GM21825 (cell line): ENCODE measurements at regions not wholly inside any gene's neighbourhood (a gene's known extent, or its start where the extent isn't known, plus 50 kb on each side); places are given as distances from the start of the nearest gene placed in this dataset.

Experiments
- ATAC-seq: cut with Tn5 transposase; IDR thresholded peaks from one replicate; pipeline ENCODE4 v1.9.1; 2021; ENCODE audit warnings: mild to moderate bottlenecking, moderate library complexity; ENCODE audit not compliant: unreplicated experiment

DNA sequence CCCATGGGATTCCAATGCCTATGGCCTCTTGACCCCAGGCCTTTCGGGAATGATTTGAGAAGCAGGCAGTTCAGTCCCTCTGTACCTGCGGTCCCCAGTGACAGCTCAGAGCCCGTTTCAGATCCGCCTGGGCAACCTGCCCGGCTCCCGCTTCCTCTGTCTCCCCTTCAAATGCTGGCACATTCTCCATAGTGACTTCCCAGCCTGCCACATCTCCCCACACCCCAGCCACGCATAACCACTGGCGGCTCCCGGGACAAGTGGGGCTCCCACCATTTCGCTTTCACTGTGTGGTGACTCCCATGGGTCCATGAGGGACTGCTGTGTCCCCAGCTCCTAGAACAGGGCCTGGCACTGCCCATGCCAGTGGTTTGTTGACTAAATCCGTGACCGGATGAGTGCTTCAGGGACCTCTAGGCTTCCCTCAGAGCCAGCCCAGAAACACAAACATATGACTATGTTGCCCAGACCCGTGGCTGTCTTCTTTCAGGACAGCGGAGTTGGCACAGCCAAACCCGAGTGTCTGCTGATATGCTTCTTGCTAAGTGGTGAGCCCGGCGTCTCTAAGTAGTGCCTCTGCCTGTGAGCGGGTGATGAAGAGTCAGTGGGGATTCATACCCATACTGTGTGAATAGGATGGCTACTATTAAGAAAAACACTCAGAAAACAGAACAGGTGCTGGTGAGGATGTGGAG, 91.2 kb downstream of the GLI2 start:
- no peak for ATAC-seq

DNA sequence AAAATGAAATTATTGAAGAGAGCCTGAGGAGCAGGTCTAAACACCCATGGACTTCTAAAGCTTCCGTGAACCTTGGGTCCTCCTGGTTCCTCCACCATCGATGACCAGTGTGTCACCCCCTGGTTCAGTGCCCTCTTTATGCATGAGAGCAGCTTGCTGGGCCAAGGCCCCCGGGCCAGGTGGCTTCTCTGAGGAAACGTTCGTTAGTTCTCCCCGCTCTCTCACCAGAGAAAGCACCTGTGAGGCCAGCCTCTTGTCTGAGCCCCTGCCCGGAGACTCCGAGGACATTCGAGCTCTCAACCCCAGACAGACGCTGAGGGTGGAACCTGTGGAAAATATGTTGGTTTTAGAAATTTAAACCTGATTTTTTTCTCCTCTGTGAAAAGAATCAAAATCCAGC, 92.4 kb downstream of the GLI2 start:
- ATAC-seq, result no peak

DNA sequence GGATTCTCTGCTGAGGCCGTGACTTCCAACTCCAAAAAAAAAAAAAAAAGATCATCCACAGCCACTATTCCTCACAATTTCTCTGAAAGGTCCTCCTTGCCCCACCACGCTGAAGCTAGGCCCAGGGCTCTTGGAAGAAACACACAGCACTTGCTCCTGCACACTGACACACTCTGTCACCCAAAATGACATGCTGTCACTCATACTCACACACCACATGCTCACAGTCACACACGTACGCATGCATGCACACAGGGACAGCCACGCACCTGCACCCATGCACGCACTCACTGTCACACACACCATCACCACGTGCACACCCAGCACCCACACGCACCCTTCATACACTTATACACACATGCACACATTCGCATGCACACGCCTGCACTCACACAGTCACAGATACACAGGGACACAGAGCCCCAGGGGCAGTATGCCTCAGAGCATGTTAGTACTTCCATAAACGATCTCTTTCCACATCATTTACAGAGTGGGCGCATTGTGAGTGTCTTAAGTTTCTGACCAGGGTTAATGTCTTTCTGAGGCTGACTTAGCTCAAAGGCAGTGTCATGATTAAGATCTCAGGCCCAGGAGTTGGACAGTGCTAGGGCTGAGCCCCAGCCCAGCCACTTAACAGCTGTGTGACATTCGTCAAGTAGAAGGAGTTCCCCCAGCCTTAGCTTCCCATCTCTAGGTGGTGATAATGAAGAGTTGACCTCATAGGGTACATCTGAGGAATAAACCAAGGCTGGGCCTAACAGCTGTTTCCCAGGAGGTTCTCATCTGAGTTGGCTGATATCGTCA, 93.4 kb downstream of the GLI2 start:
- ATAC-seq, result no peak

DNA sequence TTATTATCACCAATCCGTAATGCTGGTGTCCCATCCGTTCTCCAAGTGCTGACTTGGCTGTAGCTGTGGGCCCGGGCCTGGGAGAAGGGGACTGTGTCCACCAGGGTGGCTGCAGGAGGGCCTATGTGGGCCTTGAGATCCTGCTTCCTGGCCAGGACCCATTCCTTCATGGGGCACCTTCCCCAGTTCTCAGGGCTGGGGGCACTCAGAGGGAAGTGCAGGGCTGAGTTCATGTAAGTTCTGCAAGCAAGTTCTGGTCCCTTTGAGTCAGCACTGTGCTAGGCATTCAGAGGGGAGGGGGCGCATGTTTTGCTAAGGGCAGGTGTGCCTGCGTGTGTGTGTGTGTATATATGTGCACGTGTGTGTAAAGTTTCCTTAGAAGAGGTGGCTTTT, 94.0 kb downstream of the GLI2 start:
- no peak for ATAC-seq

DNA sequence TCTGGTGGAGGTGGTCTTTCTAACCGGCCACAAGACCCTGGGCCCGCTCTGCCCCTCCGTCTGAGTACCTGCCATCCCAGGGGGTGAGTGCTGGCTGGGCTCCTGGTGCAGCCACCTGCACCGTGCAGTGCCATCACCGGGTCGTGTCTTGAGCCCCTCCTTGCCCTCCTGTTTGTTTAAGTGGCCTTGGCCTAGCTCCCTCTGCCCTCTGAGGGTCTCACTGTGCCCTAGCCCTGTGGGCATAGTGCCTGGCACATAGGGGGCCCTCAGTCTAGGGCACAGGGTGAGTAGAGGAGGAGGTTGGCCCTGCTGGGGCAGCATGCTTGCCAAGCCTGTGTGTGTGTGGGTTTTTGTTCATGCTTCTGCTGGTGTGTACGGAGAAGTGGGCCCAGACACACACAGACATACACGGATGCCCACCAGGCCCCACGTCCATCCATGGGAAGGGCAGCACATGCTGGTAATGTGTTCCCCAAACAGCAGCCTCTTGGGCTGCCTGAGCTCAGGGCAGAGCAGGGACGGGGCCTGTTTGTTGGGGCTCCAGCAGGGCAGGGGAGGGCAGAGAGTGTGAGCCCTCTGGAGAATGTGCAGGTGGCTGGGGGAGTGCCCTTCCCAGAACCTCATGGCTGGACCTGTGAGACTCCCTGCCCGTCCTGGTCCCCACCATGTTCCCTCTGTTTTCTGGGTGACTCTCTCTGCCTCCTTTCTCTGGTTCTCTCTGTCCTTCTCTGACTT, 94.6 kb downstream of the GLI2 start:
- ATAC-seq, result no peak

DNA sequence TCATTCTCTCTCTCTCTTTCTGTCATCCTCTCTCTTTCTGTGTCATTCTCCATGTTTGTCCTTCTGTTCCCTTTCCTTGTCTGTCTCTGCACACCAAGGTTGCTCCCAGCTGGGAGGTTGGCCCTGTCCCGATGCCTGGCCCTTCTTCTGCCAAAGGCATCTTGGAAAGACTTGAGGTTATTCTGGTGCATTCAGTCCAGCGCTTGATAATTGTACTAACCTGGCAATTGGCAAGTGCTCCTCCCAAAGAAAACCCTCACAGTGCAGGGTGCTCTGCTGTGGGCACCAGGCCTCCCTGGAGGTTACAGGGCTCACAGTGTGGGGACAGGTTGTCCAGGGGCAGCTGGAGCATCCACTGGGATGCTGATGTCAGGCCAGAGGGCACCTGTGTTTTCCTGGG, 95.4 kb downstream of the GLI2 start:
- ATAC-seq, result no peak

DNA sequence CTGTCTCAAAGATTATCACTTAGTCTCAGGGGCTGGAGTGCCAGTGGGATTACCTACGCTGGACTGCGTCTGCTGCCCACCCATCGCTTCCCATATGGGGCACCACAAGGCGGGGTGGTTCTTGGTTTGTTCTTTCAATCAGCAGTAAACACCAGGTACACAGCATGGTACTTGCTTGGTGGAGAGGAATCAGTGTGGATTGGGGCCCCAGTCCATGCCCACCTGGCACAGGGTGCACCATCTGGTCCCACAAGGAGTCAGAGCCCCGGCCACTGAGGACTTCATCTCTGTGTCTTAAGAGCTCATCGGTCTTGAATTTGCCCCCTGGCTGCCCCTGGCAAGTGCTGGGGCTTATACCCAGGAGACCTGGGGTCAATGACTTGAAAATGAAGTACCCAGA, 96.2 kb downstream of the GLI2 start:
- no peak for ATAC-seq

DNA sequence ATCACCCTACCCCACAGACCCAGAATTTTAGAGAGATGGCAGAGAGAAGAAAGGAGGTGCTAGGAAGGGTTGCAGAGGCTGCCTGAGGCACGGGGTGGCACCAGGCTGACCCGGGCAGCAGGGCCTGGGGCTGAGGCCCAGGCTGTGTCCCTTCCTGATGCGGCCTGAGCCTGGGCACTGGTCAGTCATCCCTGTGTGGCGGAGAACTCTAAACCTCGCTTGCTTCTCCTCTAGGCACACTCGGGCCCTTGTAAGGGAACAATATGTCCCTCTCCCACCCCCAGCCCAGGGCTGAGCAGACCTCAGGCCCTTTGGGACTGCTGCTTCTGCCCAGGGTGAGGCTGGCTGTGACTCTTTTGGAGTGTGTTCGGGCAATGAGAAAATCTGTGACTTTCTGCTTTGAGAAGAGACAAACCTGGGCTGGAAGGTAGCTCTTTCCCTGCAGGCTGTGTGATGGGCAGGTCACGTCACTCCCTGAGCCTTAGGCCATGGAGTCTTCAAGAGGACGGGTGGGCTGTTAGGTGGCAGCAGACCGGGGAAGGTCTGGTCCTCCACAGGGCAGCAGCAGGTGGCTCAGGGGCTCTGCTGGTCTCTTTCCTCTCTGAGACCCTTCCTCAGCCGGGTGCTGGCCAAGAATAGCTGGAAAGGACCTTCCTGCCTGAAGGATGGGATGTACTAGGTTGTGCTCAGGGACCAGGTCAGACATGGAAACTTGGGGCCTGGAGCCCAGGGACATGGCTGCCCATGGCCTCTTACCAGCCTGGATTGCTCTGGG, 96.8 kb downstream of the GLI2 start:
- ATAC-seq, result no peak

DNA sequence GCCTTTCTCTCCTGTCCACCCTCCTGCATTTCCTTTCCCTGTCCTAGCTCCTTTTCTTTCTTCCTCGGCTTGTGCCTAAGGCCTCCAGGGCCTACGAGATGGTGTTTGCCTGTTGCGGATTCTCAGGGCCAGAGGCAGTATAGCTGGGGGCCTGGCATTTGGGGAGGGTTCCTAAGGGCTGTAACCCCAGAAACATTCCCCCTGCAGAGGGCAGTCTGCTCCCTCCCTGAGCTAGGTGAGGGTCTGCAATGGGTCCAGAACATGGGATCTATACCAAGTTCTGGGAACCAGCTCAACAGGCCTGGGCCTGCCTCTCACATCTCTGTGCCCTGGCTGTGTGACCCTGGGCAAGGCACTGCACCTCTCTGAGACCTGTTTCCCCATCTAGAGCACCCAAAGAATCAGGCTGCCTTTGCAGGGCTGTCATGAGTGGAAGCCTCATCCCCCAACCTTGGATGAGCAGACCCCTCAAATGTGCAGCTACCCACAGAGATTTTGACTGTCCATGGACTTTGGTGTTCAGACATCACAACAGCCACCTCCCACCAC, 97.5 kb downstream of the GLI2 start:
- ATAC-seq, result no peak

DNA sequence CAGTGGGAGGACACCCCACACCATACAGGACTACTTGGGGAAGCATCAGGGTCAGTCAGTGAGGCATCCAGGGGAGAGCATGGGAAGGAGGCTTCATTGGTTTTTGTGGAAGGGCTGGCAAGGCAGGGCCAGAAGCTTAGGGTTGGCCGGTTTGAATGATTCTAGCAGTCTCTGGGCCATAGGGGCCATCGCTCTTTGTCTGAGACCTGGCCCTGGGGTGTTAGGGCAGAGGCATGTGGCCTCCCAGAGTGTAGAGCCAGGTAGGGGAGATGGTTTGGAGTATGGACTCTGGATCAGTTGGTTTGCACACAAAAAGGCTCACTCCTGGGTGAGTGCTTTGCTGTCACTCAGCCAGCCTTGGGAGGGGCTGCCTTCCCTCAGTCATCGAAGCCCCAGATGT, 98.5 kb downstream of the GLI2 start:
- no peak for ATAC-seq

DNA sequence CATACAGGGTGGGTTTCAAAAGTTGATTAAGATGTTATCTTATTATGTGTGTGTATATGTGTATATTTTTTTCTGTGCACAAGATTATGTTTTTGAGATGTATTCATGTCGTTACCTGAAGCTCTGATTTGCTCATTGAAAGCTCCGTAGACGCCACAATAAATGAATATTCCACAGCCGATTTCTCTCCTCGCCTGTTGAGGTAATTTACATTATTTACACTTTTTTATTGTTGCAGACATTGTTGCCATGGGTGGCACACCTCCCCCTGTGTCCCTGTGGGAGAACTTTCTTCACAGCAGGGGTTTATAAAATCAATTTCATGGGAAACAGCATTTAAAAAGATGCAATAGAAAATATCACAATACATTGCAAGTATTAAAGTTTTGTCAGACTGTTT, 100.6 kb downstream of the GLI2 start:
- no peak for ATAC-seq

DNA sequence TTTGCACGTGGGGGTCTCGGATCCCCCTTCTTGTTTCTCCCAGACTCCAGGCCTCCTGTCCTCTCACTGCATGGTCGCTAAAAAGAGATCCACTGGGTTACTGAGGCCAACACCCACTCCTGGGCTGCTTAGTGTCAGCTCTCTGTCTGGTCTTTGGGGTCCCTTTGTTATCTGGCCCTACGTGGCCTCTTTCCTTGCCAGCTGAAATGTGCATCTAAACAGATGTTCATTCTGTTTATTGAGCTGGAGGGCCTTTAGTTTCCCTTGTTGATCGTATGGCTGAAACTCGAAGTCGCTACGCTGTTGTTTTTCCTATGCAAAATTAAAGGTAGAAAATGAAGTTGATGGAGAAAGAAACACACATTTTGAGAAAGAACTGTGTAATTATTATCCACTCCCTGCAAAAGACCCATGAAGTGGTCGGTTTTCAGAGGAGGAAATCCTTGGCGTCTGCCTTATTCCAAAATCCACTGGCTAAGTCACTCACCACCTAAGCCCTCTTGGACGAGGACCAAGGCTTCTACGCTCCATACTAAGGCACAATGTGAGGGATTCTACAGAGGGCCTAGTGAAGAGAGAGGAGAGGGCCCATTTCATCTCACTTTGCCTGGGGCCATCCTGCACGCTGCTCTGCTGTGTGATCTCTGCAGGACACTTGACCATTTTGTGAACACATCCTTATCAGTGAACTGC, 105.3 kb downstream of the GLI2 start:
- no peak for ATAC-seq

DNA sequence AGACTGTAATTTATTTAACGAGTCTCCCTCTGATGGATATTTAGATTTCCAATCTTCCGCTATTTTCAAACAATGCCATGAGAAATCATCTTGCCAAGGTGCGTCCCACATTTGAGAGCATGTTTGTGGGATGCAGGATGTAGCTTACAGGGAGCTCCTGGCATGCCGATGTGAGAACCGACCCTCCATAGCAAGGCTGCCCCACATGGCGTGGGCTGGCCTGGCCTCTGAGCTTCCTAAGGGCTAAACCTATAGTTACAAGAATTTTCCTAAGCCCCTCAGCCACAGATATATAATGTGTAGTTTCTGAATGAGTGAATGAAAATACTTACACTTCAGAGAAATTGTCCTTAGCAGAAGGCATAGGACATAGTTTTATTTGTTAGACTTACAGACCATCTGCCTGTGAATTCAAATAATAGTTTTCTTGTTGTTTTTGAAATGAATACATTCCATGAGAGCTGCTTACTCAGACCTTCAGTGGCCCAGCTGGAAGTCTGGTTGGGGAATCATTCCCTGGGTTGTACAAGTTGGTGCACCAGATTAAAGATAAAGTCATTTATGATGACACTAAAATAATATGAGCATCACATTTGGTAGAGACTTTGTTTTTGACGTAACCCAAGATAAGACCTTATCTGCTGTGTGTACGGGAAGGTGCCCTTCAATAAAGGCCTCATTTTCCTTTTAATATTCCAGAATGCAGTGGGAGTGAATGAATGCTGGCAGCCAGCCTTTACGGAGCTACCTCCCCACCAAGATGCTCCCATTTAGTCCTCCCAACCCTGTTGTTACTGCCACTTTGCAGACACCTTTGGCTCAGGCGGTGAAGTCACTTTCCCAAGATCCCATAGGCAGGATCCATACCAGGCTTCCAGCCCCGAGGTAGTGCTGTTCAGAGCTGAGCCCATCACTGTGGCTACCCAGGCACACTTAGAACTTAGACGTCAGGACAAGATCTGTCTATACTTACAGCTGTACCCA, 107.1 kb downstream of the GLI2 start:
- no peak for ATAC-seq

DNA sequence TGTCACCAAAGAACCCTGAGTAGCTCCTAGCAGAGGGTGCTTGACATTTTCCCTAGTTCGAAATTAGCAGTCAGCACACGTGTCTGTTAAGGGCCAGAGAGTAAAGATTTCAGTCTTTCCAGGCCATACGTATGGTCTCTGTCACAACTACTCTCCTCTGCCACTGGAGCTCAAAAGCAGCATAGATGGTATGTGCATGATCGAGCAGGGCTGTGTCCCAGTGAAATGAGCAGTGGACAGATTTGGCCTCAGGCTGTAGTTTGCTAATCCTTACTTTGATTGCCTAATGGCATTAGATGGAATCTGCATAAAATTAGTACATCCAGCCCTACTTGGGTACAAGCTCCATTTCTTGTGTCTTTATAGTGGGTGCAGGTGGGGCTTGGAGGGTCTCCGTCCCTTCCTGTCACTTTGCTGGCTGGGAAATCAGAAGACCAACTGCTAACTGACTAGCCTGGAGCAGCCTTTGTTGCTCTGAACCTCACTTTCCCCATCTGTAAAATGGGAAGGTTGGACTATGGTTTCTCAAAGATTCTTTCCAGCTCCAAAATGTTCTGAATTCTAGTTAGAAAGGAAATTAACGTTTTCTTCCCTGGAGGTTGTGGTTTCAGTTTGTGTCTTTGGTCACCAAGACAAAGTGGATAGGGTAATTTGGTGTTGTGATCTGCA, 108.5 kb downstream of the GLI2 start:
- ATAC-seq, result no peak

DNA sequence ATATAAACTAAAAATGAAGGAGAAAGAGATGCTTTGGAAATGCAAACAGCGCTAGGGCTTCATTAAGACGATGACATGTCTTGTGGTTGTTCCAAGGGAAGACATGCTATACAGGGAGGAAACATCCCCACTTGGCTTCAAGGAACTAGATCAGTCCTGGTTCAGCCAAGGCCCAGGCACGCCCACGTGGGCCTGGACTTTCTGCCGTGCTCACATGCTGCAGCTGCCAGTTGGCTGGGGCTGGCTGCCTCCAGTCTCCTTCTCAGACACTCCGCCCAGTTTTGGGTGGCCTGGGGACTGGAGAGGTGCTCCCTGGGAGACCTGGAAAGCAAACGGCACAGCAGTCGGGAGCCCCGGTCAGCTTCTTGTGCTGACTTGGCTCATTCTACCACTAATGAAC, 109.6 kb downstream of the GLI2 start:
- ATAC-seq, result no peak

DNA sequence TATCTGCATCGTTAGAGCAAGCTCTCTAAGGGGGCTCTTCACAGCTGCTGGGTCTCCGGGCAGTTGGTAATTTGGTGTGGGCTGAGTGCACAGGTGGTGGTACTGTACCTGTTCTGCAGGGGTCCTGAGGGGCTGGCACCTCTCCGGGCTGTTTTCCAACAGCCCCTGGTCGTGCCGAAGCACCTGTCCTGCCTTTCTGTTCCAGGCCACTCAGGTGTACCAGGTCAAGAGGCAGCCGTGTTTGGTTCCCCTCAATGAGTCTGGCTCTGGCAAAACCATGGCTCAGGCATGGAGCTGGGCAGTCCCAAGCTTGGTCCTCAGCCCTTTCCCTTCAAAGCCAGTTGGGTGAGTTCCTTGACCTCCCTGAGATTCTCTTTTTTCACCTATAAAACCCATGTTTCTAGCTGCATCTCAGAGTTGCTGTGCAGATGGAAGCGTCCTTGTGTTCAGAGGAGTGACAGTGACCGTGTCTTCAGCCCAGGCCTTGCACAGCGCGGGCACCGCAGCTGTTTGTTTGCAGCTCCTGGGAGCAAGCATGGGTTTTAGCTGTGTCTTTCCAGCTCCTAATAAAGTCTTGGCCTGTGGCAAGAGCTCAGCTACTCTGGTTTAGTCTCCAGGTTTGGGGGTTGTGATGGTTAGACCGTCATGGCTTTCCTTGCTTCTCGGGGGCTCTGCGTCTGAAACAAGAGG, 110.9 kb downstream of the GLI2 start:
- no peak for ATAC-seq

DNA sequence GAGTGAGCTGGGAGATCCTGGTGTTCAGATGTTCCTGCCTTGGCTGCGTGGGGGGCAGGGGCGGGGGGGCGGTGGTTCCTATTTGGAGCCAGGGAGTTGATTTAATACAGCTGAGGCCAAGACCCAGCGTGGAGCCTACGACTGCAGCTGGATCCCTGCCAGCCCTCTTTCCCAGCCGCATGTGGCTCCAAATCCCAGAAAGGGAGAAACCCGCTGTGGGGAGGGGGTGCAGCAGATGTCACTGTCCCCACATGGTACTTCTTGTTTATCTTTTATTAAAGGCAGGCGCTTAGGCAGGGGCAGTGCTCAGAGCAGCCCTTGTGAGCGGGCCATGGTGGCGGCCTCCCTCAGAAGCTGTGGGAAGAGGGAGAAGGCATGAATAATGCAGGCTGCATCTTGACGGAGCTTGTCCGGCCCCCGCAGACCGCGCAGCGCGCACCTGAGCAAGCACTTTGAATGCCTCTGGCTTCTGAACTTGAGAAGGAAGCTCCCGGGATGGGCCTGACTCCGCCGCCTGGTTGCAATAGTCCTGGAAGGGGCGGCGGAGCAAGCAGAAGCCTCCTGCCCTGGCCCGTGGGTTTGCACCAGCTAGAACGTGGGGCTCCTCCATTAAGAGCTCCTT, 112.1 kb downstream of the GLI2 start:
- no peak for ATAC-seq

DNA sequence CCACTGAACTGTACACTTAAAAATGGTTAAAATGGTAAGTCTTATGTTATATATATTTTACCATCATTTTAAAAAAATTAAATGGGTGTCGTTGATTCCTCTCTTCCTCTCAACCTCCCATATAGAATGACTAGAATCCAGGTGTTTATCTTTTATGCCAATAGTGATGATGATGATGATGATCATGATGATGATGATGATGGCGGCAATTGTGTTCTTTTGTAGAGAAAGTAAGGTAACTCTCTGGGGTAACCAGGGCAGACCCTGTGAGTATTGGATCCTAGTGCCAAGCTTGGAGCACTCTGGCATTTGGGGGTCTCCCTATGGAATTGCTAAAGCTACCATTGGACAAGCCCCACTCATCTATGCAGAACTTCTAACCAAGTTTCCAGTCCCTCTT, 113.6 kb downstream of the GLI2 start:
- no peak for ATAC-seq
